Effector memory CD4-positive, alpha-beta T cell (primary cell): ENCODE measurements at regions not wholly inside any gene's neighbourhood (a gene's known extent, or its start where the extent isn't known, plus 50 kb on each side); places are given as distances from the start of the nearest gene placed in this dataset.
"Not testable (repeated sequence)": the region's sequence is repeated elsewhere in the genome, so short reads cannot be mapped to it uniquely, and the experiment has no call there.

ENCODE experiments used
- DNase-seq, 3 donors: peaks; one replicate each; pipeline ENCODE4 v3.0.0-alpha.2; 2020
- H3K27ac ChIP-seq: 2 replicates; pipeline ENCODE4 v1.7.0; 2013; ENCODE audit warnings: mild to moderate bottlenecking, low read length, moderate library complexity; ENCODE audit not compliant: insufficient read depth, poor library complexity, severe bottlenecking
- H3K27me3 ChIP-seq: replicated peaks from 2 replicates; pipeline ENCODE4 v1.7.0; 2013; ENCODE audit warnings: mild to moderate bottlenecking, low read length; ENCODE audit not compliant: insufficient read depth, control insufficient read depth, poor library complexity, severe bottlenecking
- H3K36me3 ChIP-seq: 2 replicates; pipeline ENCODE4 v1.7.0; 2013; ENCODE audit warnings: mild to moderate bottlenecking, low read length, moderate library complexity; ENCODE audit not compliant: control insufficient read depth, insufficient read depth
- H3K4me1 ChIP-seq: 2 replicates; pipeline ENCODE4 v1.7.0; 2013; ENCODE audit warnings: low read length, mild to moderate bottlenecking; ENCODE audit not compliant: control insufficient read depth, insufficient read depth, poor library complexity, severe bottlenecking
- H3K4me3 ChIP-seq: 2 replicates; pipeline ENCODE4 v1.7.0; 2013; ENCODE audit warnings: low read length, low read depth, mild to moderate bottlenecking; ENCODE audit not compliant: insufficient read depth, poor library complexity, severe bottlenecking
- H3K9me3 ChIP-seq: 2 replicates; pipeline ENCODE4 v1.7.0; 2013; ENCODE audit warnings: mild to moderate bottlenecking, low read length, moderate library complexity; ENCODE audit not compliant: control insufficient read depth

DNA sequence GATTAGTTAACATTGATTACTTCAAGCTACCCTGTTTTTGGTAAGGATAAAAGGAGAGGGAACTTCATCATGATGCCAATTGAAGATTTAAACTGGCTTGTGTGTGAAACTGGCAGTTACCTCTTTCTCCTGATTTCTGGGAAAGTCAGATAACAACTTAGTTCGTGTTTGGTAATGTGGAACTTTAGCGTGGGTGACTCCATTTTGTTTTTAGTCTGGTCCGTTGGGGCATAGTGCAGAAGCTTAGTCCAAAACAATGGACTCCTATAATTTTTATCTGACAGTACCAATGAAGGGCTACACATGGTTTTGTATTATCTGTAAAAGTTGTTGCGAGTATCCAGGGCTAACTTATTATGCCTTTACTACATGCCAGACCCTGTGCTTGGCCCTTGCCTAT is 294.9 kb downstream of the GUCY2F start:
- Histone ChIP-seq H3K9me3 (no peaks in the 10 kb centered on the region), H3K27me3 (no peaks in the 10 kb centered on the region), H3K27ac (no peak overlapping the region), H3K4me3 (no peak overlapping the region), H3K36me3 (no peaks in the 10 kb centered on the region), H3K4me1 (no peaks in the 10 kb centered on the region)
- DNase-seq, result no peak

DNA sequence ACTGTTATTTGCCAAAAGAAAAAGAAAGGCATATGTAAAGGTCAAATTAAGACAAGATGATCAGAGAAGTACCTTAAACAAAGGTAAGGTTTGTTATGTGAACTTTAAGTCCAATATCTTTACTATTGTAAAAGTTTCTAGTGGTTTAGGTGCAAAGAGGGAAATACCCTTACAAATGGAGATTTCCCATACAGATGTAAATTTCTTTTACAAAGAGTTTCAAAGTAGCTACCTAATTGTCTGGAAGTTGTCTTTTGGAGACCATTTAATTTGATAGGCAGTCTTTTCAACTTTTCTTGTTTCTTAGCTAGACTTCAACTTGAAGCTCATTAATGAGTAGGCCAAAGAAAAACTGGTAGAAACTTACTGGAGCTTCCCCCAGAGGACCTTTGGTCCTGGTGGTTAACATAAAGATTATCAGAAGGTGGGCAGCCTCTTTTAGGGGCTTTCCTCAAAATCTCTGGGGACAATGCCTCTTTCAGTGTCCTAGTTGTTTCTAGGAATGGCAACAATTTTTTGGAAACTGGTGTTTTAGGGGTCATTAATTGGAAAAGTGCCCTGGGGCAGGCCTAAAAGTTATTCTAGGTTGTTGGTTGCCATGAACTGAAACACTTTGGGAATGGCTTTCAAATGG is 297.3 kb downstream of the GUCY2F start:
- H3K27ac ChIP-seq, result no peak overlapping the region
- H3K4me3 ChIP-seq, result no peak overlapping the region
- H3K36me3 ChIP-seq, result no peaks in the 10 kb centered on the region
- H3K27me3 ChIP-seq, result no peaks in the 10 kb centered on the region
- H3K9me3 ChIP-seq, result no peaks in the 10 kb centered on the region
- no peak for DNase-seq
- no peaks in the 10 kb centered on the region for H3K4me1 ChIP-seq

DNA sequence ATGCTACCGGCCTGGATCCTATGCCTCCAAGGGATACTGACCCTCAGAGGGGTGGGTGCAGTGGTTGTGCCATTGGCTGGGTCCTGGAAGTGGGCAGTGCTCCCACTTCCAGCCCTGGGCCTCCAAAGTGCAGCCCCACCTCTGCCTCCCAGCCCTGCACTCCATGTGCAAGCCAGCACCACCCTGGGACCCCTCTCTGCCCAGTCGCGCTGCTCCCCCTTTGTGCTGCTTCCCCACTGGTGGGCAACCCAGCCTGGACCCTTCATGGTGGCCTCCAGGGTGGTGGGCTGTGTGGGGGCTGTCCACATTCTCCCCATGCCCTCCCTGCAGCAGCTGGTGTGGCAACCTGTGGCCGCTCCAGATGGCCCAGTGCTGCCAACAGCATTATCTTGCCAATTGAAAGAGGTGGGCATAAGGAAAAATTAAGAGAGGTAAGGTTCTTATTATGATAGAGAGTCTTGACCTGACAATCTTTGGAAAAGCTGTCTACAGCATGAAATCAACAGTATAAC is 309.7 kb downstream of the GUCY2F start:
- H3K27ac ChIP-seq, result no peak overlapping the region
- no peaks in the 10 kb centered on the region for H3K36me3 ChIP-seq
- H3K27me3 ChIP-seq, result no peaks in the 10 kb centered on the region
- H3K9me3 ChIP-seq, result no peaks in the 10 kb centered on the region
- H3K4me3 ChIP-seq, result no peak overlapping the region
- no peak for DNase-seq
- H3K4me1 ChIP-seq, result no peaks in the 10 kb centered on the region

DNA sequence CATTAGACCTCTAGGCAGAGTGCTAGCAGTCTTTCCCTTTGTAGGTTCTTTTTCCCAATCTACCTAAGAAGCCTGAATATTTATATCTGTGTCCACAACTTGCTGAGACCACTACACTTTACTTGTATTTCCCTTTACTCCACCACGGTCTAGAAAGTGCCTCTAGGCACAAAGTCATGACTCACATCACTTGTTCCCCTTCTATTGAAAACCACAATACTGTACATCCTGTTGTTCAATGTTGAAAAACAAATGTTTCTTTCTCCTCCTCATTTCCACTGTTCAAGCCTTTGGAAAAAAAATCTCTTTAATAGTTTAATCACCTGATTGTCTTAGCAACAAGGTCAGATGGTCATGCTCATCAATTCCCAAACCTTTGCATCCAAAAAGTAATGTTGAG is 326.7 kb downstream of the GUCY2F start:
- Histone ChIP-seq H3K4me1 (no peaks in the 10 kb centered on the region), H3K4me3 (no peak overlapping the region), H3K27me3 (no peaks in the 10 kb centered on the region), H3K9me3 (no peaks in the 10 kb centered on the region), H3K27ac (no peak overlapping the region), H3K36me3 (no peaks in the 10 kb centered on the region)
- no peak for DNase-seq

DNA sequence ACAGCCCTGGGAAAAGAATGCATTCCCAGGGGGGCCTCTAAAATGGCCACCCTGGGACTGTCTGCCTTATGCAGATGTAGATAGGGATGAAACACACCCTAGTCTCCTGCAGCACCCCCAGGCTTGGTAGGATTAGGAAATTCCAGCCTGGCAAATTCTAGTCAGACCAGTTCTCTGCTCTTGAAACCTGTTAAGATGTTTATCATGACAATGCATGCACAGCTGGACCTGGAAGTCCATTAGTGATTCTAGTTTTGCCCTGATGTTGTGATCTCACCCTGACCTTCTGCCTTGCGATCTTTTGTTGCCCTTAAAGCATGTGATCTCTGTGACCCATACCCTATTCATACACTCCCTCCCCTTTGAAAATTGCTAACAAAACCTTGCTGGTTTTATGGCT is 337.7 kb downstream of the GUCY2F start:
- H3K27ac ChIP-seq, H3K27me3 ChIP-seq, H3K36me3 ChIP-seq, DNase-seq, H3K4me3 ChIP-seq, H3K9me3 ChIP-seq, H3K4me1 ChIP-seq: not testable (repeated sequence)

DNA sequence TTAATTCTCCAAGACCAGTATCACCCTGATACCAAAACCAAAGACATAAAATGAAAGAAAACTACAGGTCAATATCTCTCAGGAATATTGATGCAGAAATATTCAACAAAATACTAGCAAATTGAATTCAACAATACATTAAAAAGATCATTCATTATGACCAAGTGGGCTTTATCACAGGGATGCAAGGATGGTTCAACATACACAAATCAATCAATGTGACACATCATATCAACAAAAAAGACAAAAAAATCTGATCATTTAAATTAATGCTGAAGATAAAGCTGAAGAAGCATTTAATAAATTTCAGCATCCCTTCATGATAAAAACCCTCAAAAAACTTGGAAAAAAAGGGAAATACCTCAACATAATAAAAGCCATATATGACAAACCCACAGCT is 341.4 kb downstream of the GUCY2F start:
- Histone ChIP-seq H3K27me3 (no peaks in the 10 kb centered on the region), H3K27ac (no peak overlapping the region), H3K4me3 (no peak overlapping the region), H3K4me1 (no peaks in the 10 kb centered on the region), H3K36me3 (no peaks in the 10 kb centered on the region), H3K9me3 (no peaks in the 10 kb centered on the region)
- DNase-seq, result no peak

DNA sequence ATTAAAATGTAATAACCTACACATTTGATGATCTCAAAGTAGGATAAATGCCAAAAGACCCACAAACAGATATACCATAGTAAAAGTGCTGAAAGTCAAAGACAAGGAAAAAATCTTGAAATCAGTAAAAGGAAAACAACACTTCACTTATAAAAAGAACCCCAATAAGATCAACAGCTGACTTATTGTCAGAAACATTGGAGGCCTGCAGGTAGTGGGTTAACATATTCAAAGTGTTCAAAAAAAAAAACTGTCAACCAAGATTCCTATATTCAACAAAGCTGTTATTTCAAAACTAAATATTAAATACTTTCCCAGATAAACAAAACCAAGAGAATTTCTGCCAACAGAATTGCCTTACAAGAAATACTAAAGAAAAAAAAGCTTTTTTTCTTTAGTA is 347.1 kb downstream of the GUCY2F start:
- no peaks in the 10 kb centered on the region for H3K36me3 ChIP-seq
- no peak for DNase-seq
- H3K4me3 ChIP-seq, result no peak overlapping the region
- no peak overlapping the region for H3K27ac ChIP-seq
- no peaks in the 10 kb centered on the region for H3K4me1 ChIP-seq
- no peaks in the 10 kb centered on the region for H3K9me3 ChIP-seq
- H3K27me3 ChIP-seq, result no peaks in the 10 kb centered on the region

DNA sequence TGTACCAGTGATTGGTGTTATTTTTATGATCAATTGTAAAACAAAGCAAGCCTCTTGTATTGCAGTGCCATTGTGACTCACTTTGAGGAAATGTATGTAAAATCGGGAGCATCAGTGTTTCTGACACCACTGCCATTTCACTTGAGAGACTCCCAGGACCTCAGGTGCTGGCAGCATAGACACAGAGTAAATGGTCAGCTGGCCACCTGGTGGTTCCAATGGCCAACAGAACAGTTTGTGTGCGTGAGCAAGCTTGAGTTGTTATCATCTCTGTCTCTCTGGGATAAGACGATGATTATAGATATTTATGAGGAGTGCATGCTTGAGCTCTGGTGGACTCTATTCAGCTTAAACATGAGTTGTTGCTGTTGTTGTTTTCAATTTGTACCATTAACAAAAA is 356.6 kb downstream of the GUCY2F start:
- Histone ChIP-seq H3K9me3 (no peaks in the 10 kb centered on the region), H3K27me3 (no peaks in the 10 kb centered on the region), H3K4me1 (no peaks in the 10 kb centered on the region), H3K4me3 (no peak overlapping the region), H3K27ac (no peak overlapping the region), H3K36me3 (no peaks in the 10 kb centered on the region)
- DNase-seq, result no peak

DNA sequence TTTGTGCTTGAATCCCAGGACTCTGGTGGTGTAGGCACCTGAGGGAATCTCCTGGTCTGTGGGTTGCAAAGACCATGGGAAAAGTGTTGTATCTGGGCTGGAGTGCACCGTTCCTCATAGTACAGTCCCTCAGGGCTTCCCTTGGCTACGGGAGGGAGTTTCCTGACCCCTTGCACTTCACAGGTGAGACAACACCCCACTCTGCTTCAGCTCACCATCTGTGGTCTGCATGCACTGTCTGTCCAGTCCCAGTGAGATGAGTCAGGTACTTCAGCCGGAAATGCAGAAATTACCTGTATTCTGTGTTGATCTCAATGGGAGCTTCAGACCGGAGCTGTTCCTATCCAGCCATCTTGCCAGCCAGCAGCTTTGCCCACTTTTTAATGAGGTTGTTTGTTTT is 353.0 kb upstream of the IRS4 start:
- no peaks in the 10 kb centered on the region for H3K27me3 ChIP-seq
- no peak for DNase-seq
- no peaks in the 10 kb centered on the region for H3K36me3 ChIP-seq
- no peaks in the 10 kb centered on the region for H3K4me1 ChIP-seq
- H3K4me3 ChIP-seq, result no peak overlapping the region
- H3K27ac ChIP-seq, result no peak overlapping the region
- H3K9me3 ChIP-seq, result no peaks in the 10 kb centered on the region

DNA sequence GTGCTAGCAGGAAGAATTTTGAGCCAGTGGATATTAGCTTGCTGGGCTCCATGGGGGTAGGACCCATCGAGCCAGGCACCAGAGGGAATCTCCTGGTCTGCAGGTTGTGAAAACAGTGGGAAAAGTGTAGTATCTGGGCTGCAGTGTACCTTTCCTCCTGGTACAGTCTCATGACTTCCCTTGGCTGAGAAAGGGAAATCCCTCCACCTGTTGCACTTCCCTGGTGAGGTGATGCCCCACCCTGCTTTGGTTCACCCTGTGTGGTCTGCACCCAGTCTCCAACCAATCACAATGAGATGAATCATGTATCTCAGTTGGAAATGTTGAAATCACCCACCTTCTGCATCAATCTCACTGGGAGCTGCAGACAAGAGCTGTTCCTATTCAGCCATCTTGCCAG is 341.4 kb upstream of the IRS4 start:
- Histone ChIP-seq H3K27ac (no peak overlapping the region), H3K9me3 (no peaks in the 10 kb centered on the region), H3K4me3 (no peak overlapping the region), H3K27me3 (no peaks in the 10 kb centered on the region), H3K4me1 (no peaks in the 10 kb centered on the region), H3K36me3 (no peaks in the 10 kb centered on the region)
- no peak for DNase-seq
